PC-3 (cell line): ENCODE measurements at regions not wholly inside any gene's neighbourhood (a gene's known extent, or its start where the extent isn't known, plus 50 kb on each side); places are given as distances from the start of the nearest gene placed in this dataset.

Source experiments
- ATAC-seq: fragments of 200-7000 bp; cut with Tn5 transposase; 2 replicates; pipeline ENCODE4 v1.9.1; 2020; ENCODE audit warnings: mild to moderate bottlenecking, moderate library complexity
- BruUV-seq: library from RNA; stranded (reverse); fragments of 400-500 nt; replicated peaks from 2 replicates; lab custom pipeline; 2021; lab: Mats Ljungman, UMichigan
- CTCF ChIA-PET: fragments of 300-600 bp; sonication (Branson Sonifier 250); formaldehyde crosslinking; loops from one replicate; lab custom pipeline; 2022; ENCODE audit warnings: antibody characterized with exemption; lab: Charles Lee
- POLR2A ChIA-PET: fragments of 300-600 bp; sonication (Branson Sonifier 250); formaldehyde crosslinking; loops from one replicate; lab custom pipeline; 2022; ENCODE audit warnings: antibody characterized with exemption; ENCODE audit not compliant: unreplicated experiment; lab: Charles Lee
- DNase-seq: peaks from one replicate; pipeline ENCODE4 v3.0.0-alpha.2; 2015
- H2AFZ ChIP-seq: fragments of 300-600 bp; sonication (generic); 2 replicates; pipeline ENCODE4 v1.6.0; 2016; ENCODE audit warnings: antibody characterized with exemption, low read length
- H3F3A ChIP-seq: fragments of 300-600 bp; sonication (generic); one replicate; pipeline ENCODE4 v1.6.0; 2017; ENCODE audit warnings: antibody characterized with exemption, low read length, control low read depth, mild to moderate bottlenecking; ENCODE audit not compliant: unreplicated experiment
- H3K27ac ChIP-seq: fragments of 300-600 bp; sonication (generic); 2 replicates; pipeline ENCODE4 v1.5.1; 2016; ENCODE audit warnings: mild to moderate bottlenecking, low read length
- H3K27me3 ChIP-seq: fragments of 300-600 bp; sonication (generic); 2 replicates; pipeline ENCODE4 v1.6.1; 2016; ENCODE audit warnings: low read length, mixed read lengths
- H3K36me3 ChIP-seq: fragments of 300-600 bp; sonication (generic); 2 replicates; pipeline ENCODE4 v1.6.1; 2016; ENCODE audit warnings: low read depth, mixed run types, low read length, mixed read lengths
- H3K4me1 ChIP-seq: fragments of 300-600 bp; sonication (generic); 2 replicates; pipeline ENCODE4 v1.5.1; 2016; ENCODE audit warnings: low read length; ENCODE audit not compliant: insufficient read depth
- H3K4me2 ChIP-seq: fragments of 300-600 bp; sonication (generic); 2 replicates; pipeline ENCODE4 v1.6.0; 2016; ENCODE audit warnings: low read length
- H3K4me3 ChIP-seq: fragments of 300-600 bp; sonication (generic); 2 replicates; pipeline ENCODE4 v1.5.1; 2016; ENCODE audit warnings: mild to moderate bottlenecking, low read length, mixed read lengths
- H3K79me2 ChIP-seq: fragments of 300-600 bp; sonication (generic); 2 replicates; pipeline ENCODE4 v1.6.1; 2017; ENCODE audit warnings: low read length, mixed read lengths
- H3K9ac ChIP-seq: fragments of 300-600 bp; sonication (generic); 2 replicates; pipeline ENCODE4 v1.6.0; 2016; ENCODE audit warnings: mild to moderate bottlenecking, low read length
- H3K9me2 ChIP-seq: fragments of 300-600 bp; sonication (generic); replicated peaks from 2 replicates; pipeline ENCODE4 v1.6.1; 2016; ENCODE audit warnings: mixed run types, low read length, mixed read lengths
- H3K9me3 ChIP-seq: fragments of 300-600 bp; sonication (generic); 2 replicates; pipeline ENCODE4 v1.6.1; 2016; ENCODE audit warnings: low read length, mixed read lengths
- H4K20me1 ChIP-seq: fragments of 300-600 bp; sonication (generic); 2 replicates; pipeline ENCODE4 v1.6.1; 2016; ENCODE audit warnings: low read length, mixed read lengths
- CTCF ChIP-seq: fragments of 300-600 bp; sonication (generic); conservative IDR thresholded peaks from 2 replicates; pipeline ENCODE4 v1.5.1; 2017; ENCODE audit warnings: antibody characterized with exemption, low read depth, mild to moderate bottlenecking, low read length
- EZH2 ChIP-seq: fragments of 300-600 bp; sonication (generic); IDR thresholded peaks from one replicate; pipeline ENCODE4 v1.6.1; 2017; ENCODE audit warnings: antibody characterized with exemption, mild to moderate bottlenecking, low read length; ENCODE audit not compliant: unreplicated experiment
- EZH2phosphoT487 ChIP-seq: fragments of 300-600 bp; sonication (generic); IDR thresholded peaks from 2 replicates; pipeline ENCODE4 v1.6.1; 2018; ENCODE audit warnings: mild to moderate bottlenecking, antibody characterized with exemption, low read length, borderline replicate concordance
- intact Hi-C: fragments of 100-400 bp; cut with micrococcal nuclease; formaldehyde crosslinking; loops from 2 replicates; pipeline ENCODE4 v1.9.0; 2023

DNA sequence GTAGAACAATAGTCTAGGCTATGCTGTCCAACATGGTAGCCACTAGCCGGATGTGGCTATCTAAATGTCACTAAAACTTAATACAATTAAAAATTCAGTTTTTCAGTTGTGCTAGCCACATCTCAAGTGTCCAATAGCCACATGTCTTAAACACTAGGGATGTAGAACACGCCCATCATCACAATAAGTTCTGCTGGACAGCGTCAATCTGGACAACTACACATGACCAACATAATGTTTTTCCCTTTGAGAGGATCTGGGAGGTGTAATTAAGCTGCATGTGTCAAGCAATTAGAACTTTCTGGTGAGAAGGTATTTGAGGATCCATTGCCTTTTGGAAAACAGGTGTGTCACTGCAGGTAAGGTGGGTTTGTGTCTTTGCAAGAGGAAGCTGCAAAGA lies 424.6 kb upstream of the WWC1 start:
- DNase-seq = no peak
- H3K4me2 ChIP-seq = no peak overlapping the region

GRCh38 chr5:167867281-167867680 lies 424.2 kb upstream of the WWC1 start:
- Histone ChIP-seq H3K79me2 (no peaks in the 10 kb centered on the region), H3K9ac (no peak overlapping the region), H2AFZ (no peak overlapping the region), H3F3A (no peaks in the 10 kb centered on the region), H3K4me1 (no peaks in the 10 kb centered on the region), H3K4me3 (no peak overlapping the region), H4K20me1 (no peaks in the 10 kb centered on the region), H3K27me3 (peaks cover 69% of the 10 kb centered on the region), H3K27ac (no peak overlapping the region), H3K4me2 (no peak overlapping the region), H3K9me3 (no peaks in the 10 kb centered on the region), H3K36me3 (no peaks in the 10 kb centered on the region), H3K9me2 (no peaks in the 10 kb centered on the region)
- BruUV-seq = no TSS peak
- intact Hi-C loops = no loop called here
- no peak for ATAC-seq
- ChIA-PET CTCF (interaction anchor here (0.5 kb wide), 1 partner anchor 126 kb away, joined by 3 read pairs; no protein-coding TSS in a partner anchor), POLR2A (no interaction called here)
- no peak for DNase-seq
- TF ChIP-seq EZH2 (no peak), EZH2phosphoT487 (no peak), CTCF (no peak)

More for the DNA sequence above, 424.6 kb upstream of the WWC1 start:
- H4K20me1 ChIP-seq = no peaks in the 10 kb centered on the region
- H3K9me2 ChIP-seq = no peaks in the 10 kb centered on the region
- intact Hi-C loops = no loop called here
- no peaks in the 10 kb centered on the region for H3K79me2 ChIP-seq
- ChIA-PET CTCF (no interaction called here), POLR2A (no interaction called here)
- H3F3A ChIP-seq = no peaks in the 10 kb centered on the region
- ATAC-seq = no peak
- H3K9ac ChIP-seq = no peak overlapping the region
- no TSS peak for BruUV-seq
- no peak overlapping the region for H3K27ac ChIP-seq
- peaks cover 69% of the 10 kb centered on the region for H3K27me3 ChIP-seq
- no peak overlapping the region for H2AFZ ChIP-seq
- no peak overlapping the region for H3K4me3 ChIP-seq
- no peaks in the 10 kb centered on the region for H3K36me3 ChIP-seq
- H3K4me1 ChIP-seq = no peaks in the 10 kb centered on the region
- H3K9me3 ChIP-seq = no peaks in the 10 kb centered on the region
- TF ChIP-seq EZH2 (no peak), EZH2phosphoT487 (no peak), CTCF (no peak)

- DNase-seq (no peak), ATAC-seq (no peak)
- H3K79me2 ChIP-seq = no peaks in the 10 kb centered on the region
- no peak overlapping the region for H3K4me2 ChIP-seq
- no peaks in the 10 kb centered on the region for H3K9me3 ChIP-seq
- TF ChIP-seq EZH2phosphoT487 = no peak
- TF ChIP-seq CTCF = no peak
- TF ChIP-seq EZH2 = no peak
- H3K9ac ChIP-seq = no peak overlapping the region
- ChIA-PET POLR2A (no interaction called here), CTCF (no interaction called here)
- no peaks in the 10 kb centered on the region for H3F3A ChIP-seq
- intact Hi-C loops = no loop called here
- H3K4me1 ChIP-seq = no peaks in the 10 kb centered on the region
- H3K27ac ChIP-seq = no peak overlapping the region
- H3K36me3 ChIP-seq = no peaks in the 10 kb centered on the region
- no peaks in the 10 kb centered on the region for H4K20me1 ChIP-seq
- BruUV-seq = no TSS peak
- H3K27me3 ChIP-seq = peaks cover 69% of the 10 kb centered on the region
- H3K9me2 ChIP-seq = no peaks in the 10 kb centered on the region
- H3K4me3 ChIP-seq = no peak overlapping the region
- no peak overlapping the region for H2AFZ ChIP-seq
Observed at GRCh38 chr5:167869125-167869524, 422.3 kb upstream of the WWC1 start.
